Lower leg skin (tissue), 3 donors: ENCODE measurements at regions not wholly inside any gene's neighbourhood (a gene's known extent, or its start where the extent isn't known, plus 50 kb on each side); places are given as distances from the start of the nearest gene placed in this dataset.

Experiments used
- POLR2A ChIP-seq, 2 donors: fragments of 450-650 bp; IDR thresholded peaks; one replicate each; pipeline ENCODE4 v1.6.1; 2016 to 2017; ENCODE audit warnings: antibody characterized with exemption in 2 of 2, mild to moderate bottlenecking in 1 of 2, moderate library complexity in 1 of 2
- TF ChIP-seq, protein P1 (sequence below), 3 donors: fragments of 450-650 bp; IDR thresholded peaks; one replicate each; pipeline ENCODE4 v1.5.1; 2016; ENCODE audit warnings: antibody characterized with exemption in 3 of 3, mild to moderate bottlenecking in 3 of 3, moderate library complexity in 2 of 3

DNA sequence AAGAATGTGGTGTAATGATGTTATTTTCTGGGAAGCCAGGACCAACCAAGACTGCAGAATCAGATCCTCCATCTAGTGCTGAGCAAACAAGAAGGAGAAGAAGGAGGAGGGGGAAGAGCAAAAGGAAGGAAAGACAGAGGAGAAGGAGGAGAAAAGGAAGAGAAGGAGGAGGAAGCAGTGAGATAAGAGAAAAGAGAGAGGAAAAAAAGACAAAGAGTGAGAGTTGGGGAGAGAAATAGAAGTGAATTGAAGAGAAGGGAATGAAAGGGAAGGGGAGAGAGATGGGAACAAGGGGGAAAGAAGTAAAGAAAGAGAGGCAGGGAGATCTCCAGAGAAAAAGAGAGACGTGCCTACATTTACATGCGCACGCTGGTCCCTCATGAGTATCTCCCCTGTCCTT lies 153.5 kb downstream of the MN1 start:
- TF ChIP-seq, protein P1, sequence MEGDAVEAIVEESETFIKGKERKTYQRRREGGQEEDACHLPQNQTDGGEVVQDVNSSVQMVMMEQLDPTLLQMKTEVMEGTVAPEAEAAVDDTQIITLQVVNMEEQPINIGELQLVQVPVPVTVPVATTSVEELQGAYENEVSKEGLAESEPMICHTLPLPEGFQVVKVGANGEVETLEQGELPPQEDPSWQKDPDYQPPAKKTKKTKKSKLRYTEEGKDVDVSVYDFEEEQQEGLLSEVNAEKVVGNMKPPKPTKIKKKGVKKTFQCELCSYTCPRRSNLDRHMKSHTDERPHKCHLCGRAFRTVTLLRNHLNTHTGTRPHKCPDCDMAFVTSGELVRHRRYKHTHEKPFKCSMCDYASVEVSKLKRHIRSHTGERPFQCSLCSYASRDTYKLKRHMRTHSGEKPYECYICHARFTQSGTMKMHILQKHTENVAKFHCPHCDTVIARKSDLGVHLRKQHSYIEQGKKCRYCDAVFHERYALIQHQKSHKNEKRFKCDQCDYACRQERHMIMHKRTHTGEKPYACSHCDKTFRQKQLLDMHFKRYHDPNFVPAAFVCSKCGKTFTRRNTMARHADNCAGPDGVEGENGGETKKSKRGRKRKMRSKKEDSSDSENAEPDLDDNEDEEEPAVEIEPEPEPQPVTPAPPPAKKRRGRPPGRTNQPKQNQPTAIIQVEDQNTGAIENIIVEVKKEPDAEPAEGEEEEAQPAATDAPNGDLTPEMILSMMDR (IDR thresholded peaks at IDR 0.05) = no peak
- TF ChIP-seq POLR2A (IDR thresholded peaks at IDR 0.05) = no peak
